Activated B cell treated with CpG ODN at 0.5 μM for 24 hours (primary cell): ENCODE measurements at regions not wholly inside any gene's neighbourhood (a gene's known extent, or its start where the extent isn't known, plus 50 kb on each side); places are given as distances from the start of the nearest gene placed in this dataset.

ENCODE experiments used
- ATAC-seq: fragments of 200-7000 bp; cut with Tn5 transposase; one replicate; pipeline ENCODE4 v1.10.0; 2021; ENCODE audit warnings: low read depth, mild to moderate bottlenecking, moderate library complexity
- CTCF ChIA-PET: fragments of 350-600 bp; sonication (Branson Sonifier 250); formaldehyde crosslinking; loops from one replicate; lab custom pipeline; 2021; ENCODE audit warnings: antibody characterized with exemption; lab: Charles Lee
- POLR2A ChIA-PET: fragments of 350-600 bp; sonication (Branson Sonifier 250); formaldehyde crosslinking; loops from one replicate; lab custom pipeline; 2021; ENCODE audit warnings: antibody characterized with exemption; lab: Charles Lee
- DNase-seq: peaks from one replicate; pipeline ENCODE4 v3.0.0; 2022
- H3K27ac Mint-ChIP-seq: one replicate; pipeline ENCODE4 v1.8.0; 2020; ENCODE audit warnings: mixed read lengths
- H3K27me3 Mint-ChIP-seq: one replicate; pipeline ENCODE4 v1.8.0; 2021; ENCODE audit warnings: mixed read lengths
- H3K36me3 Mint-ChIP-seq: one replicate; pipeline ENCODE4 v1.8.0; 2021; ENCODE audit warnings: low read depth, mixed read lengths
- H3K4me1 Mint-ChIP-seq: one replicate; pipeline ENCODE4 v1.8.0; 2021; ENCODE audit warnings: mixed read lengths
- H3K4me3 Mint-ChIP-seq: one replicate; pipeline ENCODE4 v1.8.0; 2020; ENCODE audit warnings: mild to moderate bottlenecking, mixed read lengths
- H3K9me3 Mint-ChIP-seq: one replicate; pipeline ENCODE4 v1.8.0; 2020; ENCODE audit warnings: mixed read lengths
- intact Hi-C: fragments of 100-400 bp; cut with micrococcal nuclease; formaldehyde crosslinking; loops from one replicate; pipeline ENCODE4 v1.15.1; 2024
- TF ChIP-seq, protein P1 (sequence below): fragments of 200-600 bp; IDR thresholded peaks from one replicate; pipeline ENCODE4 v1.8.0; 2022; ENCODE audit warnings: antibody characterized with exemption, mild to moderate bottlenecking

DNA sequence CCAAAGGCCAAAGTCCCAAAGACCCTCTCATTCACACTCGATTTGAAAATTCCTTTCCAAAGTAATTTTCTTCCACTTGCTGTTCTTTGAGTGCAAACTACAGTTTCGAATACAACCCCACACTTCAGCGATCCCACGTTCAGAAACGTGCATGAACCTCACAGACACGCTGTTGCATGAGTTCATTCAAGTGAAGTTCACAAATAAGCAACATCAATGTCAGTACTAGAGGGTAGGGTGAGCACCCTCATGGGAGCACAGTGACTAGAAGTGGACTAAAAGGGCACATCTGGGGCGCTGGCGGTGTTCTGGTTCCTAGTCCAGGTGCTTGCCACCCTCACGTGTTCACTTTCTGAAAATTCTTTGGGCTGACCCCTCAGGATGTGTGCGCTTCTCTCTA is 59.0 kb downstream of the FAM50B start:
- Mint-ChIP-seq H3K36me3 (no peaks in the 10 kb centered on the region), H3K4me1 (no peaks in the 10 kb centered on the region), H3K27ac (no peak overlapping the region), H3K27me3 (peaks cover 39% of the 10 kb centered on the region), H3K9me3 (no peaks in the 10 kb centered on the region), H3K4me3 (no peak overlapping the region)
- ATAC-seq: no peak
- POLR2A ChIA-PET: no interaction called here
- CTCF ChIA-PET: no interaction called here
- TF ChIP-seq, protein P1, sequence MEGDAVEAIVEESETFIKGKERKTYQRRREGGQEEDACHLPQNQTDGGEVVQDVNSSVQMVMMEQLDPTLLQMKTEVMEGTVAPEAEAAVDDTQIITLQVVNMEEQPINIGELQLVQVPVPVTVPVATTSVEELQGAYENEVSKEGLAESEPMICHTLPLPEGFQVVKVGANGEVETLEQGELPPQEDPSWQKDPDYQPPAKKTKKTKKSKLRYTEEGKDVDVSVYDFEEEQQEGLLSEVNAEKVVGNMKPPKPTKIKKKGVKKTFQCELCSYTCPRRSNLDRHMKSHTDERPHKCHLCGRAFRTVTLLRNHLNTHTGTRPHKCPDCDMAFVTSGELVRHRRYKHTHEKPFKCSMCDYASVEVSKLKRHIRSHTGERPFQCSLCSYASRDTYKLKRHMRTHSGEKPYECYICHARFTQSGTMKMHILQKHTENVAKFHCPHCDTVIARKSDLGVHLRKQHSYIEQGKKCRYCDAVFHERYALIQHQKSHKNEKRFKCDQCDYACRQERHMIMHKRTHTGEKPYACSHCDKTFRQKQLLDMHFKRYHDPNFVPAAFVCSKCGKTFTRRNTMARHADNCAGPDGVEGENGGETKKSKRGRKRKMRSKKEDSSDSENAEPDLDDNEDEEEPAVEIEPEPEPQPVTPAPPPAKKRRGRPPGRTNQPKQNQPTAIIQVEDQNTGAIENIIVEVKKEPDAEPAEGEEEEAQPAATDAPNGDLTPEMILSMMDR: no peak
- intact Hi-C loops: no loop called here
- no peak for DNase-seq

- H3K27ac Mint-ChIP-seq: no peak overlapping the region
- H3K4me1 Mint-ChIP-seq: no peaks in the 10 kb centered on the region
- peaks cover 39% of the 10 kb centered on the region for H3K27me3 Mint-ChIP-seq
- TF ChIP-seq, protein P1: no peak
- ATAC-seq (no peak), DNase-seq (no peak)
- CTCF ChIA-PET: no interaction called here
- no peak overlapping the region for H3K4me3 Mint-ChIP-seq
- intact Hi-C loops: no loop called here
- no peaks in the 10 kb centered on the region for H3K36me3 Mint-ChIP-seq
- POLR2A ChIA-PET: no interaction called here
- H3K9me3 Mint-ChIP-seq: no peaks in the 10 kb centered on the region
These were observed 59.8 kb downstream of the FAM50B start for GRCh38 chr6:3908961-3909360.

DNA sequence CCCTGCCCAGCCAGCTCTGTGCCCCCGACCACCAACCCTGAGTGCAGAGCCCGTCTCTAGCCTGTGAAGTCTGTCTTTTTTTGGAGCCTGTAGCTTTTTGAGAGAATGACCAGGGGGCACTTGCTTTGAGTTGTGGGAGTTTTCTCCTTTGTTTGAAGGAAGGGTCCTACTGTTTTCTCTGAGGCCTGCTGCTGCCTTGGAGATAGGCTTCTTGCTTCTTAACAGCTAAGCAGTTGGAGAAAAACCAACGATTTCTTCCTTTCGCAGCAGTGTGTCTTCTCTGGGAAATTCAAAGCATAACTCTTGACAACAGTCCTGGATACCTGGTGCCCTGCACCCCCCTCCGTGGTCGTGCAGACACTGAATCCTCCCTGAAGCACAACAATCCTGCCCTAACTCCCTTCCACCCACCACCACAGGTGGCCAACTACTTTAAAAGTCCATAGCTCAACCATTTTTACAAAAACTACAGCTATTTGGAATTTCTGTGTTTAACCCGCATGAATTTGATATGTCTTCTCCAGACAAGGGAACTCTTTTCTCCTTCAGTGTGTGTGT is 61.0 kb downstream of the FAM50B start:
- ChIA-PET POLR2A (no interaction called here), CTCF (no interaction called here)
- Mint-ChIP-seq H3K27ac (no peak overlapping the region), H3K36me3 (no peaks in the 10 kb centered on the region), H3K4me3 (no peak overlapping the region), H3K27me3 (peaks cover 43% of the 10 kb centered on the region), H3K9me3 (no peaks in the 10 kb centered on the region), H3K4me1 (no peaks in the 10 kb centered on the region)
- ATAC-seq (no peak), DNase-seq (no peak)
- intact Hi-C loops: no loop called here
- TF ChIP-seq, protein P1: no peak

DNA sequence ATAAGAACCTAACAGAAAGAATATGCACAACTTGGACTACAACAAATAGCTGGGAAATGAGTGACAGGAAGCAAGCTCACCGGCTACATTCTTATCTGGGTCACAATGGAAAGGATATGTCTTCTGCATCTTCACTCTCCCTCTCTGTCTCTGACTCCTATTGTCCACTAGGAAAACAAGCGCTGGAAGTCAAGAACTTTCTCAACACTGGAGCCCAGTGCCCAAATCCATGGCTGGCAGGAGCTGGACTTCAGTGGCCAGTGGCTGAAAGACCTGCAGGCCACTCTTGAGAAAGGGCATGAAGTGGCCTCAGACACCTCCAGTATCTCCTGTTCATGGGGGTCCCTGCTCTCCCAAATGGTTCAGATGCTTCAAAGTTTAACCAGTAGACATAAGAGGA is 62.0 kb downstream of the FAM50B start:
- Mint-ChIP-seq H3K27ac (no peak overlapping the region), H3K9me3 (no peaks in the 10 kb centered on the region), H3K4me3 (no peak overlapping the region), H3K4me1 (no peaks in the 10 kb centered on the region), H3K27me3 (peaks cover 41% of the 10 kb centered on the region), H3K36me3 (no peaks in the 10 kb centered on the region)
- CTCF ChIA-PET: no interaction called here
- ATAC-seq (no peak), DNase-seq (no peak)
- TF ChIP-seq, protein P1: no peak
- POLR2A ChIA-PET: no interaction called here
- intact Hi-C loops: no loop called here

GRCh38 chr6:3911614-3912336 is 62.6 kb downstream of the FAM50B start:
- no peak for DNase-seq
- TF ChIP-seq, protein P1: no peak
- no peaks in the 10 kb centered on the region for H3K36me3 Mint-ChIP-seq
- H3K27me3 Mint-ChIP-seq: peaks cover 38% of the 10 kb centered on the region
- POLR2A ChIA-PET: no interaction called here
- ATAC-seq: no peak
- intact Hi-C loops: no loop called here
- H3K4me3 Mint-ChIP-seq: no peak overlapping the region
- no peaks in the 10 kb centered on the region for H3K4me1 Mint-ChIP-seq
- H3K9me3 Mint-ChIP-seq: no peaks in the 10 kb centered on the region
- no peak overlapping the region for H3K27ac Mint-ChIP-seq
- CTCF ChIA-PET: no interaction called here
